Lung (tissue), 11 donors: ENCODE measurements at regions not wholly inside any gene's neighbourhood (a gene's known extent, or its start where the extent isn't known, plus 50 kb on each side); places are given as distances from the start of the nearest gene placed in this dataset.
A peak's percentile ranks its signal among the peaks of the same experiment; 100 is the strongest.

Experiments
- ATAC-seq: fragments of 200-7000 bp; cut with Tn5 transposase; one replicate; pipeline ENCODE4 v1.9.1; 2020; ENCODE audit warnings: moderate number of reproducible peaks; ENCODE audit not compliant: insufficient read depth, low FRiP score
- DNase-seq, 3 donors: peaks; one replicate each; pipeline ENCODE4 v3.0.0-alpha.2; 2013 to 2017
- H3K27ac ChIP-seq, 2 donors: one replicate each; pipeline ENCODE4 v1.5.1; 2013; ENCODE audit warnings: mild to moderate bottlenecking in 2 of 2, moderate library complexity in 2 of 2, control low read depth in 1 of 2, inconsistent platforms in 1 of 2, low read depth in 1 of 2, low read length in 1 of 2
- H3K27me3 ChIP-seq, 3 donors: one replicate each; pipeline ENCODE4 v1.5.1; 2013; ENCODE audit warnings: low read length in 2 of 3; ENCODE audit not compliant: control insufficient read depth in 3 of 3, insufficient read depth in 3 of 3
- H3K36me3 ChIP-seq, 4 donors: one replicate each; pipeline ENCODE4 v1.5.1; 2013; ENCODE audit warnings: low read length in 4 of 4, mild to moderate bottlenecking in 1 of 4, moderate library complexity in 1 of 4; ENCODE audit not compliant: control insufficient read depth in 4 of 4, insufficient read depth in 4 of 4
- H3K4me1 ChIP-seq, 5 donors: one replicate each; pipeline ENCODE4 v1.5.1; 2013; ENCODE audit warnings: low read length in 5 of 5, mild to moderate bottlenecking in 2 of 5, moderate library complexity in 1 of 5; ENCODE audit not compliant: control insufficient read depth in 5 of 5, insufficient read depth in 5 of 5
- H3K4me3 ChIP-seq: one replicate; pipeline ENCODE4 v1.5.1; 2013; ENCODE audit warnings: mild to moderate bottlenecking, control low read depth, moderate library complexity
- H3K9ac ChIP-seq, 2 donors: one replicate each; pipeline ENCODE4 v1.5.1; 2013; ENCODE audit warnings: low read length in 2 of 2, control low read depth in 1 of 2; ENCODE audit not compliant: insufficient read depth in 1 of 2
- H3K9me3 ChIP-seq, 4 donors: one replicate each; pipeline ENCODE4 v1.5.1; 2013; ENCODE audit warnings: low read length in 3 of 4, mild to moderate bottlenecking in 1 of 4, moderate library complexity in 1 of 4; ENCODE audit not compliant: control insufficient read depth in 4 of 4, insufficient read depth in 3 of 4
- CTCF ChIP-seq: IDR thresholded peaks from 2 replicates; pipeline ENCODE4 v1.5.1; 2012; ENCODE audit warnings: mild to moderate bottlenecking; ENCODE audit errors: control extremely low read depth, extremely low read depth
- WGBS, 2 donors: extraction: QIAGEN DNeasy Blood & Tissue Kit; methylation state at CpG; one replicate each; pipeline ENCODE4 v1.1.7; 2013; 5-methylcytosine and 5-hydroxymethylcytosine counted together
- donor health status: control.
- donor health status: control.
- donor health status: Bipolar disorder and iron deficiency.
- donor health status: healthy.
- donor health status: DM: yes; HTN: yes; CAD: no.

DNA sequence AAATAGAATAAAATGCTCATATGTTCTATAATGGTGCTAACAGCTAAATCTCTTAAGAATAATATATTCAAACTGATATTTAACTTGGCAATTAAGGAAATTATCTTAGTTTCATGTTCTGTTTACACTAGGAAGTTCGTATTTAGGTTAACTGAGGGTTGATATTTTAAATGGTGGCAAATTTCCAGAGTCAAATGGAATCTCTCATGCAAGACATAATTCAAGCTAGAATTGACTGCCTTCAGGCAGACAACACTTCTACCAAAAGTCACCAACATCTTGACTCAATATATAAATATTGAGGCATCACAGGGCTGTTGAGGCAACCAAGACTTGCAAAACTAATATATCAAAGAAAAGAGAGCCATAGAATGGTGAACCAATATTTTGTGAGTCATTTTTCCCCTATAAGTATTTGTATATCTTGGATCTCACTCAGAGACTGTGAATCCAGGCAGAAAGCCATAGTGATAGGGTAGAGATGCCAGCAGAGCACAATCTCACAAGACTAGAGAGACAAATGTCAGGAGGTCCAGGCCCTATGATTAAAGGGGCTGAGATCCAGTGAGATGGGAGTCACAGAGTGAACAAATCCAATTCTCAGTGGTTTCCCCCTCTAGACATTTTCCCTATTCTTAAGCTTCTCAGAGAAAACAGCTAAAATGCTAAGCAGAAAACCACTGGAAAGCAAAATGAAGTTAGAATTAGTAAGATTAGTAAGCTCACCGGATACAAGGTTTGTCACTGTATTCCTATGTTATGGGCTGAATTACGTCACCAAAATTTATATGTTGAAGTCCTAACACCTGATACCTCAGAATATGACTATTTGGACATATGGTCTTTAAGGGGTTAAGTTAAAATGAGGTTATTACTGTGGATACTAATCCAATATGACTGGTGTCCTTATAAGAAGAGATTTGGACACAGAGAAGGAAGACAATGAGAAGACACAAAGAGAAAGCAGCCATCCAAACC lies 358.2 kb upstream of the UBE2E3 start:
- Histone ChIP-seq H3K27ac (no peak overlapping the region), H3K4me3 (no peak overlapping the region), H3K27me3 (no peaks in the 10 kb centered on the region), H3K9ac (no peak overlapping the region), H3K9me3 (no peaks in the 10 kb centered on the region), H3K4me1 (peaks cover 0 to 4% (median 0%) of the 10 kb centered on the region in 5 donors), H3K36me3 (no peaks in the 10 kb centered on the region)
- WGBS, 2 donors = 73 to 79% methylated on average over 3 of the region's 3 CpGs
- DNase-seq (peak in 2 of 3 donors; percentile 44 to 53), ATAC-seq (no peak)
- no peak for TF ChIP-seq CTCF

GRCh38 chr2:180621366-180621765 lies 359.0 kb upstream of the UBE2E3 start:
- Histone ChIP-seq H3K9me3 (no peaks in the 10 kb centered on the region), H3K27me3 (no peaks in the 10 kb centered on the region), H3K4me3 (no peak overlapping the region), H3K27ac (no peak overlapping the region), H3K4me1 (peaks cover 0 to 4% (median 0%) of the 10 kb centered on the region in 5 donors), H3K36me3 (no peaks in the 10 kb centered on the region), H3K9ac (no peak overlapping the region)
- DNase-seq (no peak), ATAC-seq (no peak)
- TF ChIP-seq CTCF = no peak

- no peak overlapping the region for H3K9ac ChIP-seq
- ATAC-seq (no peak), DNase-seq (no peak)
- peaks cover 0 to 4% (median 0%) of the 10 kb centered on the region in 5 donors for H3K4me1 ChIP-seq
- no peak overlapping the region for H3K4me3 ChIP-seq
- H3K27me3 ChIP-seq = no peaks in the 10 kb centered on the region
- no peak for TF ChIP-seq CTCF
- H3K9me3 ChIP-seq = no peaks in the 10 kb centered on the region
- 73 to 82% methylated on average over 5 of the region's 5 CpGs for WGBS, 2 donors
- no peak overlapping the region for H3K27ac ChIP-seq
- no peaks in the 10 kb centered on the region for H3K36me3 ChIP-seq
Observed at GRCh38 chr2:180618570-180618969, 361.8 kb upstream of the UBE2E3 start.
